ENCODE measurements at regions not wholly inside any gene's neighbourhood (a gene's known extent, or its start where the extent isn't known, plus 50 kb on each side); places are given as distances from the start of the nearest gene placed in this dataset.

DNA sequence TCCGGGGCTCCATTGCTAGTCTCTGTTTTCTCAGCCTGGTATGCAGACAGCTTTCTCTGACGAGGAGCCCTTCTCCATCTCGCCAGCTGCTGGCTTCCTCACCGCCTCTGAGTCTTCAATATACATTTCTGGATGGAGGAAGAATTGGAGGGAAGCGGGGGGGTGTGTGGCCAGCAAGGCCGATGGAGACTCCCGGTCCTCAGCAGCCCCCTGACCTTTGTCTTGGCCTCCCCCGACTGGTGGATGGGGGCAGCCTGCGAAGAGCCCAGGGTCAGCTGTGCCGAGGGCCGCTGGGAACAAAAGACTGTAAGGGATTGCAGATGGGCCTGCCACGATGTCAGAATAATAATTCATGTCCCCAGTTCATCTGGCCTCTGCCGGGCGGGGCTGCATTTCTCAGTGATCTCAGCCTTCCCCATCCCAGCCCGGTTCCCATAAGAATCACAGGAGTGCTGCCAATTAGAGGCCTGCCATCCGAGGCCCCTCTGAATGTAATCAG is 54.3 kb upstream of the STX16 start:
- no peak for DNase-seq (ENCODE audit: low spot score)
- ChIA-PET POLR2A (no interaction called here), CTCF (ENCODE audit: low intra/inter-chr PET ratio, low total read pairs) (no interaction called here)
- Histone ChIP-seq H3K4me3 (replicated peaks in 1 of 3; ENCODE audit: insufficient read depth in 1 of 3, low read depth in 2 of 3, low read length in 3 of 3) (no peak overlapping the region), H3K4me1 (ENCODE audit: insufficient read depth, low read length) (no peaks in the 10 kb centered on the region), H2AFZ (ENCODE audit: low read length) (no peak overlapping the region), H3K36me3 (replicated peaks in 1 of 2; ENCODE audit: control insufficient read depth in 1 of 2, insufficient read depth in 2 of 2, low read length in 2 of 2) (no peaks in the 10 kb centered on the region), H3K27ac (ENCODE audit: extremely low read length, insufficient read depth, low read length) (no peak overlapping the region), H3K4me2 (ENCODE audit: low read depth, low read length) (no peak overlapping the region), H3K9ac (ENCODE audit: insufficient read depth, low read depth, low read length) (no peak overlapping the region), H3K79me2 (ENCODE audit: insufficient read depth, low read length) (no peaks in the 10 kb centered on the region), H4K20me1 (ENCODE audit: insufficient read depth, low read length) (no peaks in the 10 kb centered on the region), H3K27me3 (ENCODE audit: control insufficient read depth in 1 of 2, insufficient read depth in 2 of 2, low read length in 2 of 2) (peaks cover 14 to 70% of the 10 kb centered on the region in 2 experiments; a peak in 4 of 5 replicates), H3K9me3 (ENCODE audit: low read length) (no peaks in the 10 kb centered on the region)
- intact Hi-C loops (cut with micrococcal nuclease; ENCODE audit: unreplicated experiment) (no loop called here), in situ Hi-C loops (cut with HindIII; ENCODE audit: extremely low pct_ligation_motif_present, low pct_unique_long_range_greater_than_20kb) (no loop called here)
- no TSS peak for BruUV-seq (replicated peaks)
- TF ChIP-seq PPARG (CRISPR knock-in tag; conservative IDR thresholded peaks at IDR 0.05) (no peak), FLYWCH1 (CRISPR knock-in tag; IDR thresholded peaks at IDR 0.05) (no peak), SALL2 (CRISPR knock-in tag; IDR thresholded peaks at IDR 0.05) (no peak), ZNF547 (CRISPR knock-in tag; IDR thresholded peaks at IDR 0.05) (no peak), ZFY (CRISPR knock-in tag; IDR thresholded peaks at IDR 0.05) (no peak), ZNF317 (CRISPR knock-in tag; IDR thresholded peaks at IDR 0.05) (no peak), MYC (CRISPR knock-in tag; IDR thresholded peaks at IDR 0.05; ENCODE audit: borderline replicate concordance) (no peak), AKAP8 (CRISPR knock-in tag; IDR thresholded peaks at IDR 0.05) (no peak), PAF1 (CRISPR knock-in tag; IDR thresholded peaks at IDR 0.05) (no peak), ZFP82 (CRISPR knock-in tag; IDR thresholded peaks at IDR 0.05; ENCODE audit: borderline replicate concordance) (no peak)
- no peak for ATAC-seq
- WGBS (ENCODE audit: low lambda C conversion rate): 32% methylated on average over 16 of the region's 16 CpGs
- no peak for FAIRE-seq

DNA sequence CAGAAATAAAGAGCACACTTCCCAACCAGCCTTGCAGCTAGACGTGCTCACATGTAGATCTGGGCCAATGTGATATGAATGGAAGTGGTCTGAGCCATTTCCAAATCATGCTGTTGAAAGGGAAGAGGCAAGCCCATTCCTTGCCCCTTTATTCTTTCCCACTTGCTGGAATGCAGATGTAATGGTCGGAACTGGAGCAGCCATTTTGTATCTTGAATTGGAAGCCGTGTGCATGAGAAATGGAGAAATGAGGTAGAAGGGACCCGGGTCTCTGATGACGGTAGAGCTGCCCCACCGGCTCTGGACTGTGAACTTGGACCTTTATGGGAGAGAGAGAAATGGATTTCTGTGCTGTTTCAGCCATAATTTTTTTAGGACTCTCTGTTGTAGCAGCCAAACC is 54.8 kb upstream of the STX16 start:
- no peaks in the 10 kb centered on the region for H3K4me1 ChIP-seq (ENCODE audit: insufficient read depth, low read length)
- H3K27me3 ChIP-seq (ENCODE audit: control insufficient read depth in 1 of 2, insufficient read depth in 2 of 2, low read length in 2 of 2): peaks cover 15 to 72% of the 10 kb centered on the region in 2 experiments; a peak in 4 of 5 replicates
- no peak overlapping the region for H3K4me2 ChIP-seq (ENCODE audit: low read depth, low read length)
- CTCF ChIA-PET (ENCODE audit: low intra/inter-chr PET ratio, low total read pairs): no interaction called here
- H3K79me2 ChIP-seq (ENCODE audit: insufficient read depth, low read length): no peaks in the 10 kb centered on the region
- DNase-seq (ENCODE audit: low spot score) (no peak), FAIRE-seq (no peak), ATAC-seq (no peak)
- BruUV-seq (replicated peaks): no TSS peak
- H3K9me3 ChIP-seq (ENCODE audit: low read length): no peaks in the 10 kb centered on the region
- intact Hi-C loops (cut with micrococcal nuclease; ENCODE audit: unreplicated experiment): no loop called here
- H3K9ac ChIP-seq (ENCODE audit: insufficient read depth, low read depth, low read length): no peak overlapping the region
- no peak overlapping the region for H2AFZ ChIP-seq (ENCODE audit: low read length)
- no peaks in the 10 kb centered on the region for H4K20me1 ChIP-seq (ENCODE audit: insufficient read depth, low read length)
- no peak overlapping the region for H3K4me3 ChIP-seq (replicated peaks in 1 of 3; ENCODE audit: insufficient read depth in 1 of 3, low read depth in 2 of 3, low read length in 3 of 3)
- POLR2A ChIA-PET: no interaction called here
- WGBS (ENCODE audit: low lambda C conversion rate): 16% methylated on average over 6 of the region's 6 CpGs
- no peaks in the 10 kb centered on the region for H3K36me3 ChIP-seq (replicated peaks in 1 of 2; ENCODE audit: control insufficient read depth in 1 of 2, insufficient read depth in 2 of 2, low read length in 2 of 2)
- H3K27ac ChIP-seq (ENCODE audit: extremely low read length, insufficient read depth, low read length): no peak overlapping the region
- in situ Hi-C loops (cut with HindIII; ENCODE audit: extremely low pct_ligation_motif_present, low pct_unique_long_range_greater_than_20kb): no loop called here
- TF ChIP-seq, protein P1, sequence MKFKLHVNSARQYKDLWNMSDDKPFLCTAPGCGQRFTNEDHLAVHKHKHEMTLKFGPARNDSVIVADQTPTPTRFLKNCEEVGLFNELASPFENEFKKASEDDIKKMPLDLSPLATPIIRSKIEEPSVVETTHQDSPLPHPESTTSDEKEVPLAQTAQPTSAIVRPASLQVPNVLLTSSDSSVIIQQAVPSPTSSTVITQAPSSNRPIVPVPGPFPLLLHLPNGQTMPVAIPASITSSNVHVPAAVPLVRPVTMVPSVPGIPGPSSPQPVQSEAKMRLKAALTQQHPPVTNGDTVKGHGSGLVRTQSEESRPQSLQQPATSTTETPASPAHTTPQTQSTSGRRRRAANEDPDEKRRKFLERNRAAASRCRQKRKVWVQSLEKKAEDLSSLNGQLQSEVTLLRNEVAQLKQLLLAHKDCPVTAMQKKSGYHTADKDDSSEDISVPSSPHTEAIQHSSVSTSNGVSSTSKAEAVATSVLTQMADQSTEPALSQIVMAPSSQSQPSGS (CRISPR knock-in tag; IDR thresholded peaks at IDR 0.05): no peak
- TF ChIP-seq ZNF235 (CRISPR knock-in tag; IDR thresholded peaks at IDR 0.05; ENCODE audit: borderline replicate concordance) (no peak), ZNF572 (CRISPR knock-in tag; IDR thresholded peaks at IDR 0.05) (no peak), ZNF292 (CRISPR knock-in tag; IDR thresholded peaks at IDR 0.05; ENCODE audit: borderline replicate concordance, low read depth) (no peak)
- TF ChIP-seq, protein P2, sequence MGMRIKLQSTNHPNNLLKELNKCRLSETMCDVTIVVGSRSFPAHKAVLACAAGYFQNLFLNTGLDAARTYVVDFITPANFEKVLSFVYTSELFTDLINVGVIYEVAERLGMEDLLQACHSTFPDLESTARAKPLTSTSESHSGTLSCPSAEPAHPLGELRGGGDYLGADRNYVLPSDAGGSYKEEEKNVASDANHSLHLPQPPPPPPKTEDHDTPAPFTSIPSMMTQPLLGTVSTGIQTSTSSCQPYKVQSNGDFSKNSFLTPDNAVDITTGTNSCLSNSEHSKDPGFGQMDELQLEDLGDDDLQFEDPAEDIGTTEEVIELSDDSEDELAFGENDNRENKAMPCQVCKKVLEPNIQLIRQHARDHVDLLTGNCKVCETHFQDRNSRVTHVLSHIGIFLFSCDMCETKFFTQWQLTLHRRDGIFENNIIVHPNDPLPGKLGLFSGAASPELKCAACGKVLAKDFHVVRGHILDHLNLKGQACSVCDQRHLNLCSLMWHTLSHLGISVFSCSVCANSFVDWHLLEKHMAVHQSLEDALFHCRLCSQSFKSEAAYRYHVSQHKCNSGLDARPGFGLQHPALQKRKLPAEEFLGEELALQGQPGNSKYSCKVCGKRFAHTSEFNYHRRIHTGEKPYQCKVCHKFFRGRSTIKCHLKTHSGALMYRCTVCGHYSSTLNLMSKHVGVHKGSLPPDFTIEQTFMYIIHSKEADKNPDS (CRISPR knock-in tag; IDR thresholded peaks at IDR 0.05): no peak
- TF ChIP-seq, protein P3, sequence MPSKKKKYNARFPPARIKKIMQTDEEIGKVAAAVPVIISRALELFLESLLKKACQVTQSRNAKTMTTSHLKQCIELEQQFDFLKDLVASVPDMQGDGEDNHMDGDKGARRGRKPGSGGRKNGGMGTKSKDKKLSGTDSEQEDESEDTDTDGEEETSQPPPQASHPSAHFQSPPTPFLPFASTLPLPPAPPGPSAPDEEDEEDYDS (CRISPR knock-in tag; IDR thresholded peaks at IDR 0.05): no peak
- TF ChIP-seq, protein P4, sequence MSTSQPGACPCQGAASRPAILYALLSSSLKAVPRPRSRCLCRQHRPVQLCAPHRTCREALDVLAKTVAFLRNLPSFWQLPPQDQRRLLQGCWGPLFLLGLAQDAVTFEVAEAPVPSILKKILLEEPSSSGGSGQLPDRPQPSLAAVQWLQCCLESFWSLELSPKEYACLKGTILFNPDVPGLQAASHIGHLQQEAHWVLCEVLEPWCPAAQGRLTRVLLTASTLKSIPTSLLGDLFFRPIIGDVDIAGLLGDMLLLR (CRISPR knock-in tag; IDR thresholded peaks at IDR 0.05): no peak
